ENCODE measurements at regions not wholly inside any gene's neighbourhood (a gene's known extent, or its start where the extent isn't known, plus 50 kb on each side); places are given as distances from the start of the nearest gene placed in this dataset.

- no peak for DNase-seq
These were observed 75.8 kb upstream of the SOX5 start for GRCh38 chr12:24025153-24025798.

GRCh38 chr12:24023081-24023480, 73.6 kb upstream of the SOX5 start:
- DNase-seq = no peak

DNA sequence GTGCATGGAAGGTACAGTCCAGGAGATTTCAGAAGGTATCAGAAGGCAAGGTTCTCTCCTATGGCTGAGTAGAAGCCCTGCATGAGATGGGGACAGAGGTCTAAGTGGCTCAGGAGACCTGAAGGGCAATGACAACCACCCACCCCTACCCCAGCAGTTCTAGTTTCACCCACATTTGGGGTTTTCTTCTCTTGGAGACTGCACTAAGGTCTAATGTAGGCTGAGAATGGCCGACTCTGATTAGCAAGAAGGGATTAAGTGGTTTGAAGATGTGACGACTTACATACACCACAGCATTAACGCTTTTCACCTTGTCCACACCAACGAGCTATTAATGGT, 71.7 kb upstream of the SOX5 start:
- DNase-seq = no peak

- DNase-seq = no peak
These were observed 71.1 kb upstream of the SOX5 start for GRCh38 chr12:24020397-24021163.

- DNase-seq = no peak
These were observed 66.3 kb upstream of the SOX5 start for GRCh38 chr12:24015833-24016160.

DNA sequence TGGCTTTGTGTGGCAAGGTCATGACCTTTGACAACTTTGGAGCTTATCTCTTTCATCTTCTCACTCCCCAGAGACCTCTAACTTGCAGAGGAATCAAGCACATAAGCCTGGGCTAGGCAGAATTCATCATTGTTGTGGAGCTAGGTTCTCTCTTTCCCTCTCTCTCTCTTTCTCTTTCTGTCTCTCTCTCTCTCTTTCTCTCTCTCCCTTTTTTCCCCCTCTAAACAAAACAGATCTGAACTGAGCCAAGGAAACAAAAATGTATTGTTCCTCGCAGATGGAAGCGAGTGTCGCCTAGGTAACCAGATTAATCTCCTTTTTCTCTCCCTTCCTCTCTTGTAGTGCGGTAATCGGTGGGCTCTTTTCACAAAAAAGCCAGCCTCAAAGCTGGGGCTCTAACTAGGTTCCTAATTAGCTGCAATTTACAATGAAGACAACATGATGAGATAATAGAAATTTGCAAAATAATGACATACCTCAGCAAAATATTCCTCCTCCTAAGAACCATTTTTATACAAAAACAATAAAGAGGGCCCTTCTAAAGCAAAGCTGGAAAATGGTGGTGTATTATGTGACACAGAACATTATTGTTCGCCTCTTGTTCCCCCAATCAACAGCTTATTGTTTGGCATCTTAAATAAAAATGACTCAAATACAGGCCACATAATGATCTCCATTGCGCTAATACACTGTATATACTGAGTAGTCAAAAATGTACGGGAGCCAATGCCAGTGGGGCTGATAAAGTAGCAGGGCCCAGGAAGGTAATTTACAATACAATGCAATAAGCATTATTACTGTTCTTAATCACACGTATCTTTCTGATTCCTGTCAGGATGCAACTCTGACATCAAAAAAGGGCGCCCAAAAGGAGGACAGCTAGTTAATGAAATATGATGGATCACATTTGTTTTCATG, 65.7 kb upstream of the SOX5 start:
- no peak for DNase-seq

DNA sequence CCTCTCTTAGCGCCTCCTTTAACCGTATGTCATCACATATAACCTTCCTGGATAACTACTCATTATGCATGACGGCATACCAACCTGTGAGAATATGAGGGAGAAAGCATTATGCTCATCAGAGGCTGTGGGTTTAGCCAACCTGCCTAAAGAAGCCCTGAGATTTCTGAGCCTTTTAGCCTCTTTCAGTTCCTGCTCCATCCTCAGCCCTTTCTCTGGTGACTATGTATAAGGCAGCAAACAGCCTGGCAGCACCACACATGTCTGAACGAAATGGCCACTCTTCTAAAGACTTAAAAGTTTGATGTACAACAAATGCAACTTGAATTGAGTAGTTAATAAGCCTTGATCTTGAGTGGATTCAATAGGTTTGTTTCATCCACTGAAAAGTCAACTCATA, 64.8 kb upstream of the SOX5 start:
- DNase-seq = no peak

DNA sequence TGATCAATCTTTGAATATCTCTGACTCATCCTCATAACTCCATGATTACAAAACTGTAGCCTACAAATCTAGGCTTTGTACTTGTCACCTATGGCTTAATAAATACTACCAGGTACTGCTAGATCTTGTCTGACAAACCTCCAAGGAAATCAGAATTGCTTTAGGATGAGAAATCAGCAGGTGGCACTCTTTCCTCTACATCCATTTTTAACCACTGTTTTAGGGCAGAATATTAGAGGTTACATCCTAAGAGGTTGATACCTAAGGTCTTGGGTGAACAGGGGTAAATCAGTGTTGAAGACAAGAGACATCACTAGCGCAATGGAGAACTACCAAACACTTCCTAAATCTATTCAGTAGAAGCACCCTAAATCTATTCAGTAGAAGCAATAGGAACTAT, 63.1 kb upstream of the SOX5 start:
- no peak for DNase-seq

GRCh38 chr12:24011927-24012507, 62.5 kb upstream of the SOX5 start:
- no peak for DNase-seq

DNA sequence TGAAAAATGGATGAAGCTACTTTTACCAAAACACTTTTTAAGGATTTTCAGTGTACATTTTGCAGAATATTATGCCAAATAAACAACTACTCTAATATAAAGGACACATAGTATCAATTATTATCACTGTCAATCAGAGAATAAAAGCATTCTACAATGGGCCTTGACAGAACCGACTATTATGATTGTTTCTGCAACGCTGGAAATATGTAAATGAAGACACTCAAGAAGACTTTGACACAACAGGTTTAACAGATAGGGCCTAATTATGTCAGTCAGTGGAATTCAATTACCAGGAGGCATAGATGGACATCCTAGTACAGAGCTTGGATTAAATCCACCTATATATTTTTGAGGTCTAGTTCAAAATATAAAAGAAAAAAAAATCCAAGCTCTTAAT, 58.7 kb upstream of the SOX5 start:
- no peak for DNase-seq

All from GOT3 (cell line).